ENCODE measurements at regions not wholly inside any gene's neighbourhood (a gene's known extent, or its start where the extent isn't known, plus 50 kb on each side); places are given as distances from the start of the nearest gene placed in this dataset.

GRCh38 chr16:35192993-35193392, 1733.6 kb downstream of the TP53TG3F start:
- H3K36me3 ChIP-seq (ENCODE audit: control insufficient read depth, insufficient read depth, low read length): no peaks in the 10 kb centered on the region
- TF ChIP-seq CTCF (IDR thresholded peaks at IDR 0.05; ENCODE audit: insufficient read depth in 1 of 2, low read depth in 1 of 2, low read length in 1 of 2, severe bottlenecking in 1 of 2, unreplicated experiment in 1 of 2): no peak
- no peaks in the 10 kb centered on the region for H3K4me1 Mint-ChIP-seq (ENCODE audit: low read depth, unreplicated experiment)
- H3K4me1 ChIP-seq: no peaks in the 10 kb centered on the region
- intact Hi-C loops (cut with micrococcal nuclease; ENCODE audit: unreplicated experiment): no loop called here
- H3K36me3 Mint-ChIP-seq (ENCODE audit: insufficient read depth, unreplicated experiment): no peaks in the 10 kb centered on the region
- H3K4me3 Mint-ChIP-seq (ENCODE audit: unreplicated experiment): no peak overlapping the region
- no peaks in the 10 kb centered on the region for H3K27me3 ChIP-seq (replicated peaks; ENCODE audit: control insufficient read depth, insufficient read depth, low read length)
- CTCF ChIA-PET: no interaction called here
- POLR2A ChIA-PET: no interaction called here
- H3K4me3 ChIP-seq (ENCODE audit: low read depth, low read length): no peak overlapping the region
- H3K27me3 Mint-ChIP-seq (ENCODE audit: insufficient read depth, unreplicated experiment): no peaks in the 10 kb centered on the region
- H3K27ac Mint-ChIP-seq (ENCODE audit: unreplicated experiment): no peak overlapping the region
- no TSS peak for BruUV-seq (replicated peaks)
- no peaks in the 10 kb centered on the region for H3K9me3 ChIP-seq
- no peak for DNase-seq
- no peaks in the 10 kb centered on the region for H3K9me3 Mint-ChIP-seq (ENCODE audit: unreplicated experiment)

GRCh38 chr16:35193956-35194355, 1734.5 kb downstream of the TP53TG3F start:
- Mint-ChIP-seq H3K27me3 (ENCODE audit: insufficient read depth, unreplicated experiment) (no peaks in the 10 kb centered on the region), H3K27ac (ENCODE audit: unreplicated experiment) (no peak overlapping the region), H3K4me3 (ENCODE audit: unreplicated experiment) (no peak overlapping the region), H3K9me3 (ENCODE audit: unreplicated experiment) (no peaks in the 10 kb centered on the region), H3K36me3 (ENCODE audit: insufficient read depth, unreplicated experiment) (no peaks in the 10 kb centered on the region), H3K4me1 (ENCODE audit: low read depth, unreplicated experiment) (no peaks in the 10 kb centered on the region)
- POLR2A ChIA-PET: no interaction called here
- no peaks in the 10 kb centered on the region for H3K4me1 ChIP-seq
- H3K36me3 ChIP-seq (ENCODE audit: control insufficient read depth, insufficient read depth, low read length): no peaks in the 10 kb centered on the region
- no TSS peak for BruUV-seq (replicated peaks)
- H3K4me3 ChIP-seq (ENCODE audit: low read depth, low read length): no peak overlapping the region
- CTCF ChIA-PET: no interaction called here
- TF ChIP-seq CTCF (IDR thresholded peaks at IDR 0.05; ENCODE audit: insufficient read depth in 1 of 2, low read depth in 1 of 2, low read length in 1 of 2, severe bottlenecking in 1 of 2, unreplicated experiment in 1 of 2): no peak
- no peaks in the 10 kb centered on the region for H3K27me3 ChIP-seq (replicated peaks; ENCODE audit: control insufficient read depth, insufficient read depth, low read length)
- DNase-seq: no peak
- intact Hi-C loops (cut with micrococcal nuclease; ENCODE audit: unreplicated experiment): no loop called here
- no peaks in the 10 kb centered on the region for H3K9me3 ChIP-seq

- intact Hi-C loops (cut with micrococcal nuclease; ENCODE audit: unreplicated experiment): no loop called here
- Histone ChIP-seq H3K4me1 (no peaks in the 10 kb centered on the region), H3K4me3 (ENCODE audit: low read depth, low read length) (no peak overlapping the region), H3K36me3 (ENCODE audit: control insufficient read depth, insufficient read depth, low read length) (no peaks in the 10 kb centered on the region), H3K27me3 (replicated peaks; ENCODE audit: control insufficient read depth, insufficient read depth, low read length) (no peaks in the 10 kb centered on the region), H3K9me3 (no peaks in the 10 kb centered on the region)
- ChIA-PET POLR2A (no interaction called here), CTCF (no interaction called here)
- no peaks in the 10 kb centered on the region for H3K4me1 Mint-ChIP-seq (ENCODE audit: low read depth, unreplicated experiment)
- H3K9me3 Mint-ChIP-seq (ENCODE audit: unreplicated experiment): no peaks in the 10 kb centered on the region
- no peak overlapping the region for H3K4me3 Mint-ChIP-seq (ENCODE audit: unreplicated experiment)
- no TSS peak for BruUV-seq (replicated peaks)
- no peaks in the 10 kb centered on the region for H3K36me3 Mint-ChIP-seq (ENCODE audit: insufficient read depth, unreplicated experiment)
- no peak for DNase-seq
- no peak for TF ChIP-seq CTCF (IDR thresholded peaks at IDR 0.05; ENCODE audit: insufficient read depth in 1 of 2, low read depth in 1 of 2, low read length in 1 of 2, severe bottlenecking in 1 of 2, unreplicated experiment in 1 of 2)
- H3K27me3 Mint-ChIP-seq (ENCODE audit: insufficient read depth, unreplicated experiment): no peaks in the 10 kb centered on the region
- no peak overlapping the region for H3K27ac Mint-ChIP-seq (ENCODE audit: unreplicated experiment)
These were observed 1735.3 kb downstream of the TP53TG3F start for GRCh38 chr16:35194681-35195080.
